ENCODE measurements at regions not wholly inside any gene's neighbourhood (a gene's known extent, or its start where the extent isn't known, plus 50 kb on each side); places are given as distances from the start of the nearest gene placed in this dataset.

GRCh38 chr7:93016681-93017381 lies 100.9 kb downstream of the SAMD9 start:
- TF ChIP-seq CTCF (conservative IDR thresholded peaks at IDR 0.05 in 1 of 2, IDR thresholded peaks at IDR 0.05 in 1 of 2; ENCODE audit: extremely low read depth in 1 of 2, insufficient read depth in 1 of 2, low read depth in 1 of 2, low read length in 2 of 2), result no peak
- no peak for TF ChIP-seq EZH2 (IDR thresholded peaks at IDR 0.05; ENCODE audit: borderline replicate concordance, low read length)
